PC-9 (cell line): ENCODE measurements at regions not wholly inside any gene's neighbourhood (a gene's known extent, or its start where the extent isn't known, plus 50 kb on each side); places are given as distances from the start of the nearest gene placed in this dataset.
"Not testable (repeated sequence)": the region's sequence is repeated elsewhere in the genome, so short reads cannot be mapped to it uniquely, and the experiment has no call there.

Experiments used
- CTCF ChIP-seq: fragments of 200-600 bp; sonication (generic); conservative IDR thresholded peaks from 2 replicates; pipeline ENCODE4 v1.6.1; 2017; ENCODE audit warnings: mixed run types, antibody characterized with exemption, mild to moderate bottlenecking, moderate library complexity
- EZH2 ChIP-seq: fragments of 200-600 bp; sonication (generic); IDR thresholded peaks from 2 replicates; pipeline ENCODE4 v1.8.0; 2017; ENCODE audit warnings: antibody characterized with exemption, low read depth

GRCh38 chr4:3633277-3633676, 101.1 kb upstream of the LRPAP1 start:
- TF ChIP-seq CTCF, EZH2: not testable (repeated sequence)
